ENCODE measurements at regions not wholly inside any gene's neighbourhood (a gene's known extent, or its start where the extent isn't known, plus 50 kb on each side); places are given as distances from the start of the nearest gene placed in this dataset.

- no peak for DNase-seq (ENCODE audit: low read depth in 2 of 2)
Measured at GRCh38 chr14:104425171-104425681, 154.3 kb upstream of the C14orf180 start.

DNA sequence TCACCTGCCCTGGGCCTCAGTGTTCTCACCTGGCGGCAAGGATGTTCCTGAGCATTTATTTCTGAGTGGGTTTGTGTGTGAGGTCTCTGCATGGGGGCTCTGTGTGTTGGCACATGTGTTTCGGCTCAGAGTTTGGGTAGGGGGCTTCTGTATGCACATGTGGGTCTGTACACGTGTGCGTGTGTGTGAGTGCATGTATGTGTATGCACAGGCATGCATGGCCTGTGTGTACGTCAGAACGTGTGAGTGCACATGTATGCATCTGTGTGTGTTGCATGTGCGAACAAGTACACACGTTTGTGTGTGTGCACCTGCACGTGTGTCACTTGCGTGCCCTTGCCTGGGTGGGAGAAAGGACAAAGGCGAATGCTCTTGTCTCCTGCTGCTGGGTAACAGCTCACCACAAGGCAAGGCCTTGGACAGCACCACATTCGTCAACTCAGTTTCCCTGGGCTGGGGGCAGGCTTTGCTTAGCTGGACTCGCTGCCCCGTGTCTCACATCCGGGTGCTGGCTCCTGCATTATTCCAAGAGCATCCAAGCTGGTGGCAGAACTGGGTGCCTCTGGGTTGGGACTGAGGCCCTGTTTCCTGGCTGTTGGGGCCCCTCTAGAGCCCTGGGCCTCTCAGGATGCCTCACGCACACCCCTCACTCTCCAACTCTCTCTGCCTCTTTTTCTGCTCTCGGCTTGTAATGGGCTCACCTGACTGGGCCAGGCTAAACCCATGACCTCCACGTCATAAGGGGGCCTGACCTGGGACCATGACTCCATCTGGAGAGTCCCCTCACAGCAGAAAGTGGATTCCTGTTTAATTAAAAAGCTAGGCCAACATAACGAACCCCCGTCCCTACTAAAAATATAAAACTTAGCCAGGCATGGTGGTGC, 153.6 kb upstream of the C14orf180 start:
- no peak for DNase-seq (ENCODE audit: low read depth in 2 of 2)

DNA sequence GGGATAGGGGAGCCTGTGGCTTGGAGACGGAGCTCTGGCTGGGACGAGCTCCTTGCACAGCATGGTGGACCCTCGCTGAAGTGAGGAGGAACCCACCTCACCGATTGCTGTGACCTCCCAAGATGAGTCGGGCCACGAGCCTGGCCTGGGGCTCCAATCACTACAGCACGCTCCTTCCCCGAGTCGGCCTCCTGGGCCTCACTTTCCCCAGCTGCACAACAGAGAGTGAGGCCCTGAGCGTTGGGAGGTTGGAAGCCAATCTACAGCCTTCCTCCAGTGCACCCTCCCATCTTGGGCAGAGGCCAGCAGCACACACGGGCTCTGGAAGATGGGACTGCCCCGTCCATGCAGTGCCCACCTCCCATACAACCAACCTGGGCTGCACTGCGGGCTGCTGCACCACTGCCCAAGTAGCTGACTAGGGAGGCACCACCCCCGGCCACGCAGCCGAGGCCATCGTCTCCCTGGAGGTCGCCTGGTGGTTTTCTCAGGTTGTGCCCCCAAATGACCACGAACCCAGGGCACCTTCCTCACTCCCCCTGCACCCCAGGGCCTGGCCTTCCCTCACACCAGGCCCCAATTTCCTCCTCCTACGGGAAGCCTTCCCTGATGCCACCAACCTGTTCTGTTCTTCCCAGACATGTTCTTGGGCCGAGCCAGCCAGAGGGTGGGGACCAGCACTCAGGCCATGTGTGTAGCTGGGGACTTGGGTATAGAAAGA, 152.3 kb upstream of the C14orf180 start:
- DNase-seq (ENCODE audit: low read depth in 2 of 2), result no peak

DNA sequence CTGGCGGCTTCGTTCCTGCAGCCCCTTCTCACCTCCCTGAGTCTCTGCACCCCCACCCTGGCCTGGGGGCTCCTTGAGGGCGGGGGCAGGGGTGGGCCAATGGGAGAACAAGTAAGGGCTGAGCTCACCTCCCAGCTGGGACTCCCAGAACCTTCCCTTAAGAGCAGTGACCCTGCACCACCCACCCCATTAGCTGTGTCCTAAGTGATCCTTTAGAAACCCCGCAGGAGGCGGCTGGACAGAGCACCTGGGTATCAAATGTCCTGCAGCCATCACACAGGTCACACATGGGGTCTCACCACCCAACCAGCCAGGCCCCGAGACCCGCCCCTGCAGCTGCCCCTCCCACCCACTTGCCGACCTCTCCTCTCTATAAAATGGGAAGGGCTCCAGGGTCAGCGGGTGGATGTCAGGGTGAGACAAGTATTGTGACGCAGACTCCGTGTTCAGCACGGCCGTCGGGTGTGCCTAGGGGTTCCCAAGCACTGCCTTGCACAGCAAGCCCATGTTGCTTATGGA, 151.2 kb upstream of the C14orf180 start:
- DNase-seq (ENCODE audit: low read depth in 2 of 2), result no peak

GRCh38 chr14:104428860-104429259, 150.7 kb upstream of the C14orf180 start:
- DNase-seq (ENCODE audit: low read depth in 2 of 2), result no peak

DNA sequence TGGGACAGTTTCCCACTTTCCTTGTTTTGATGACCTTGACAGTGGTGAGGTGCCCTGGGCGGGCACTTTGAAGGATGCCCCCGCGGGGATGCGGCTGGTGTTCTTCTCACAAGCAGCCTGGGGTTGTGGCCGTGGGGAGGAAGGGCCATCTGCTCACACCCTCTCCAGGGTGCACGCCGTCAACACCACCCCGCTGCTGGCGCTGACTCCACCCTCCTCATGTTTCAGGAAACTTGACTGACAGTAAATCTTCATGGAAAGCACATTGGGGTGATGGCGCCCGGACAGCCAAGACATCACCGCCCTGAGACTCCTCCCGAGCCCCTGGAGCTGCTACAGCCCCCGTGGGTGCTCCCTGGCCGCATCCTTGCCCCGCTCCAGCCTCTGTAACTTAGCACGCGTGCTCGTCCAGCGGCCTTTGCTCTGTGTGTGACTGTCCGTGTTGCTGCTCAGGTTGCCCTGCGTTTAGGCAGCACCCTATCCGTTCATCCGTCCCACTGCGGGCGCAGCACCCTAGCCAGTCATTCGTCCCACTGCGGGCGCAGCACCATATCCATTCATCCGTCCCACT, 150.2 kb upstream of the C14orf180 start:
- no peak for DNase-seq (ENCODE audit: low read depth in 2 of 2)

DNA sequence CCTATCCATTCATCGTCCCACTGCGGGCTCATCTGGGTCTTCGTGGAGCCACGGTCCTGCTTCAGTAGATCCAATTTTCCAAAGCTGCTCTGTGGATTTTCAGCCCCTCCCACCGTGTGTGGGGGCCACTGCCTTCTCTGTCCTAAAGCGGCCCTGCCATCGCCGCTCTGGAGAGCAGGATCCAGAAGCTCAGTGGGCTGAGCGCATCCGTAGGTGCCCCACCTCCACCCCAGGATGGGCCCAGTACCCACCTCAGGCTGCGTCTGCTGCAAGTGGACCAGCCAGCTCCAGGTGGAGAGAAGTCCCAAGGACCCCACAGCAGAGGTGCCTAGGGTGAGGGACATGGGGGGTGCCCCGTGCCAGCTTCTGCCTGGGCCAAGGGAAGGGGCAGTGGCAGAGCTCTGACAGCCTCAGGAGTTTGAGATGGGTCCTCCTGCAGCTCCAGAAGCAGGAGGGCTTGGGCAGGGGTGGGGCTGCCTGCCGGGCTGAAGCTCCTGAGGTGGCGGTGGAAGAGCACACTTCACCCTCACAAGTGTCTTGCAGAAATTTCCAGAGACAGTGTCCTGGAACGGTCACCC, 148.1 kb upstream of the C14orf180 start:
- no peak for DNase-seq (ENCODE audit: low read depth in 2 of 2)

- DNase-seq (ENCODE audit: low read depth in 2 of 2), result no peak
Measured at GRCh38 chr14:104431929-104432541, 147.5 kb upstream of the C14orf180 start.

- no peak for DNase-seq (ENCODE audit: low read depth in 2 of 2)
Measured at GRCh38 chr14:104432611-104433231, 146.8 kb upstream of the C14orf180 start.

DNA sequence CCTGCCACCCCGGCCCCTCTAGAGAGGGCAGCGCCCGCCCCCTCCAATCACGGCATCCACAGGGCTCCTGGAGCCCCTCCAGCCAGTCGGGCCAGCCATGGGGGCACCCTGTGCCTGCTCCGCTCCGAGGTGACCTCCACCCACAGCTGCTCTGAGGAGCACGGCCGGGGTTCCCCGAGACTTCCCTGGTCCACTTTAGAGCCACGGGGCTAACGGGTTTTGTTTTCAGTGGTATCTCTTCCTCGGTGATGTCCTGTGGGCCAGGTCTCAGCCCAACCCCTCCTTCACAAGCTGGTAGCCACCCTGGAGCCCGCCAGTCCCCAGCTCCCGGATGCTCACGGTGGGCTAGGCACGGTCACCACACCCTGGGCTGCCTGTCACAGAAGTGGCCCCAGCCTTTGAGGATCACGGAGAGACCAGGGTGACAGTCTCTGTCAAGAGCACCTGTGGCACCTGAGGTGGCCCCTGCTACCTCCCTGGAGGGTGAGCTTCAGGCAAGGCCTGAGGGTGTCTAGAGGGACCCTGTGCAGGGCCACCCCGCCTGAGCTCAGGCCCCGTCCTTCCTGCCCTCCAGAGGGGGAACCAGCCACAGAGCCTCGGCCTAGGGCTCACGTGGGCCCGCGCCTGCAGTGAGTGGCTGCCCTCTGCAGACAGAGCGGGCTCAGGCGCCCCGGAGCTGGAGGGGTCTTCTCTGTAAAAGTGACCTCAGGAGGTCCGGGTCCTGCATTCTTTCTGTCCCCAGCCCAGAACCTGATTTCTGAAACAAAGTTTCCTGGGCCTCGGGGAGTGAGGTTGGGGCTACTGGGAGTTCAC, 146.0 kb upstream of the C14orf180 start:
- no peak for DNase-seq (ENCODE audit: low read depth in 2 of 2)

DNA sequence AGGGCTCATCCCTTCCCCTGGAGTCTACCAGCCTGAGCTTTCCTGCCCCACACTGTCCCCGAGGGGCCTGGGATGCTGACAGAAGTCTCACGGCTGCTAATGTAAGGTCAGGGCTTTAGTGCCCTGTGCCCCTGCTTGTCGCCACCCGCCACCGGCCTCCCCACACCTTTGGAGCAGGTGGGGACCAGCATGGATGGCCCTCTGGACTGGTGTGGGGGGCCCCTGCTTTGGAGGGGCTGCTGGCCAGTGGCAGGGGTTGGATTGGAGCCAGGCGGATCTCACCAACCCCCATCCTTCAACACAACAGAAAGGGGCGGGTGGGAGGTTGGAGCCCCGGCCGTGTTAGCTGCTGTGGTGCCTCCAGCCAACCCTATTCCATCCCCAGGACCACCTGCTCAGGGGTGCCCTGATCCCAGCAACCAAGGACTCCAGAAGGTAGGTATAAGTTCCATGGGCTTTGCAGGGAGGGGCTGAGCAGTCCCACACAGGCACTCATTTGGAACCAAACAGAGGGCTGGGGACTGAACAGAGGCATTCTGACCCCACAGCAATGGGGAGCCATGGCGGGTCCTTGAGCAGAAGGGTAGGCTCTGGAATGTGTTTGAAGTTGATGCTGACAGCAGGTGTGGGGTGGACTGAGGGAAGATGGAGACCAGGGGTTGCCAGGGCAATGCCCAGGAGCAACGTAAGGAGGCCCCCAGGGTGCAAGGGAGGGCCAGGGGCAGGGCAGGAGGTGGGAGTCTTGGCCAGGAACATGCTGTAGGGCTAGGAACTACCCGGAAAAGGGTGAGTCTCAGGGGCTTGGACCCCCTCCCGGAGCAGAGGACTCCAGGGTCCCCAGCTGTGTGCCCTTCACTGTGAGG, 145.1 kb upstream of the C14orf180 start:
- no peak for DNase-seq (ENCODE audit: low read depth in 2 of 2)

DNA sequence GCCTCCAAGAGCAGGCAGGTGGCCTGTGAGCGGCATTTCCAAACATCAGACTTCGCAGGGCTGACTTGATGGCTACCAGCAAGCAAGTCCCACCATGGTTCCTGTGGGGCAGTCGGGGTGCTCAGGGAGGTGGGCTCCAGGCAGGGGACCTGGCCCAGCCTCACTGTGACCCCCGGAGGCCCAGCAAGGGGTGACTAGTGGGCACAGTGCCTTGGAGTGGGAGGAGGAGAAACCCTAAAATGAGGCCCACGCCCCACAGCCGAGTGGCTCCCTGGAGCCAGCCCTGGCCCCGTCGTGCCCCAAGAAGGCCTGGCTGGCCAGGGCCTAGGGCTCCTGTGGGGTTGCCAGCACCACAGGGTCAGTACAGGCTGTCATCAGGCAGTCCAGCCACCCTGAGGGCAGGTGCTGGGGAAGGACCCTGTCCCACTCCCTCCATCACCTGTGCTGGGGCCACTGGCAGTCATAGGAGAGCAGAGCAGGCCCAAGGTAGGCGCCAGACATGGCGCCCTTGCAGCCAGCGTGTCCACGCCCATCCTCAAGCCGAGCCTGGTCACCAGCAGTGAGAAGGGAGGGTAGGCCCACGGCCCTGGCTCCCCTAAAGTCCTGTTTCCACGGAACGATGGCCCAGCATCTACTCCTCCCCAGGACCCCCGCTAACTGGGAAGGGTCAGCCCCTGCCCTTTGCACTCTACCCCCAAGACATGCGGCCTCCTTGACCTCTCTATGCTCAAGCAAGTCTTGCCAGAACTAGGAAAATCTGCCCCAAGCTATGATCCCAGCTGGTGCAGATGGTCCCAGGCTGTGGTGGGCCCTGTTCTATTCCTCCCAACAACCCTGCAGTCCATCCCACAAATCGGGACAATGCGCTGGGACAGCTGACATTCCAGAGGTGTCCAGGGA, 144.2 kb upstream of the C14orf180 start:
- DNase-seq (ENCODE audit: low read depth in 2 of 2), result no peak

GRCh38 chr14:104436047-104436591, 143.4 kb upstream of the C14orf180 start:
- DNase-seq (ENCODE audit: low read depth in 2 of 2), result no peak

GRCh38 chr14:104436741-104437701, 142.5 kb upstream of the C14orf180 start:
- no peak for DNase-seq (ENCODE audit: low read depth in 2 of 2)

DNA sequence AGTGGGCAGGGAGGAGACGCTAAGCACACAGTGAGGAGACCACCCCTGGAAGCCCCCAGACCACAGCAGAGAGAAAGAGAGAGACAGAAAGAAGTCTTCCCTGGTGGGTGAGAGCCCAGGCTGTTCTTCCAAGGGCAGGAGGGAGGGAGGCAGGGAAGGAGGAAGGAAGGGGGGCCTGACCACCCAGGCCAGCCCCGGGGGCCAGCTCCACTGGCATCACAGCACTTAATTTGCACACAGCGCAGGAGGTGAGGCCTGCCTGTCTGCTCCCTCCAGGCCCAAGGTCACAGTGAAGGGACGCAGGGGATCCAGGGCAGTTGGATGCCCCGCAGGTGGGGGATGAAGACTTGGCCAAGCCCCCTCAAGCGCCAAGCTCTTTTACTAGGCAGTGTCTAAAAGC, 141.9 kb upstream of the C14orf180 start:
- DNase-seq (ENCODE audit: low read depth in 2 of 2), result no peak

DNA sequence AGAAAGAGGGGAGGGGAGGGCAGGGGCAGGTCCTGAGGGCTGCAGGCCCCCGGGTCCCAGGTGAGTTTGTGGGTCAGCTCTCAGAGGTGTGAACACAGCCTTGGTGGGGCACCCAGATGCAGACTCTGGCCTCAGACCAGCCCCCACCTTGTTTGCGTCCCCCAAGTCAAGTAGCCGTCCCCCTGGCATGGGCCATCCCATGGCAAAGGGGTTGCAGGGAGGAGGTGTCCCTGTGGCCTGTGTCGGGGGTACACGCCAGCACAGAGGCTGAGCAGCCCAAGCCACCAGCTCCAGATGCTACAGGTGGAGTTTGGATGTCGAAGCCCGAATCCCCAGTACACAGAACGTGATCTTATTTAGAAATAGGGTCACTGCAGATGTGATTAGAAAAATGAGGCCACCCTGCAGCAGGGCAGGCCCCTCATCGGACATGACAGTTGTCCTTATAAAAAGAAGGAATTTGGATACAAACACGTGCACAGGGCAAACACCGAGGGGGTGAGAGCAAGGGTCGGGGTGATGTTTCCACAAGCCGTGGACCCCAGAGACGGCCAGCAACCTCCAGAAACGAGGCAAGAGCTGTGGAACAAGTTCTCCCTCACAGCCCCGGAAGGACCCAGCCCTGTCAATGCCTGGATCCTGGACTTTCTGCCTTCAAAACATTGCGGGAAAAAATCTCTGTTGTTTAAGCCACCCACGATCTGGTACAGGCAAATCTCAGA, 141.2 kb upstream of the C14orf180 start:
- no peak for DNase-seq (ENCODE audit: low read depth in 2 of 2)

All from stimulated activated CD4-positive, alpha-beta T cell treated with anti-CD3 and anti-CD28 coated beads, Interleukin-4, amount 100 ng/mL, for 48 hours (primary cell).